ENCODE measurements at regions not wholly inside any gene's neighbourhood (a gene's known extent, or its start where the extent isn't known, plus 50 kb on each side); places are given as distances from the start of the nearest gene placed in this dataset.

- TF ChIP-seq ZNF462 (CRISPR knock-in tag; IDR thresholded peaks at IDR 0.05) (no peak), EZH2 (IDR thresholded peaks at IDR 0.05; ENCODE audit: low read depth, unreplicated experiment) (no peak), REST (IDR thresholded peaks at IDR 0.05; ENCODE audit: unreplicated experiment) (no peak), CTCF (conservative IDR thresholded peaks at IDR 0.05; ENCODE audit: low read depth in 2 of 2) (no peak), ZNF331 (CRISPR knock-in tag; IDR thresholded peaks at IDR 0.05; ENCODE audit: low read depth) (no peak)
Measured at GRCh38 chr9:38186404-38187115, 117.5 kb upstream of the SHB start (continued).

Data from GM23338 (cell line).